ENCODE measurements at regions not wholly inside any gene's neighbourhood (a gene's known extent, or its start where the extent isn't known, plus 50 kb on each side); places are given as distances from the start of the nearest gene placed in this dataset.

DNA sequence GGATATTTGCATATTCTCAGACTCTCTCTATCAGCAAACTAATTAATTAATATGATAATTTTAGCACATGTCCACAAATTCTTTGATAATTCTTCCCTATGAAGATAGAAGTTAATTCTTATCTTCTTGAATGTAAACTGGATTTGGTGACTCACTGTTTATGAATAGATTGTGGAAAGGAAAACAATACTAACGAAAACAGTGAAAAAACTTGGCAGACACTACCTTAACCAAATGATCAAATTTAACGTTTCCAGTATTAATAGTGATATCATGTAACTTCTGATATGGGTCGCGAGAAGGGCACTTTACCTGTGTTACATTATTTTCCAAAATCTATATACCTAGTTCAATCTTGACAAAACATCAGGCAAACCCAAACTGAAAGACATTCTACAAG lies 401.0 kb downstream of the SI start:
- H3K4me3 Mint-ChIP-seq, result no peak overlapping the region
- no peaks in the 10 kb centered on the region for H3K36me3 Mint-ChIP-seq (ENCODE audit: low read depth)
- TF ChIP-seq CTCF (IDR thresholded peaks at IDR 0.05), result no peak
- H3K9me3 Mint-ChIP-seq, result no peaks in the 10 kb centered on the region
- DNase-seq, result no peak
- H3K27me3 Mint-ChIP-seq (ENCODE audit: low read depth, poor library complexity), result no peaks in the 10 kb centered on the region
- no peak overlapping the region for H3K27ac Mint-ChIP-seq
- H3K4me1 Mint-ChIP-seq, result no peaks in the 10 kb centered on the region

- Mint-ChIP-seq H3K4me3 (no peak overlapping the region), H3K27me3 (ENCODE audit: low read depth, poor library complexity) (no peaks in the 10 kb centered on the region), H3K4me1 (no peaks in the 10 kb centered on the region), H3K36me3 (ENCODE audit: low read depth) (no peaks in the 10 kb centered on the region), H3K9me3 (no peaks in the 10 kb centered on the region), H3K27ac (no peak overlapping the region)
- peak; percentile 34 for TF ChIP-seq CTCF (IDR thresholded peaks at IDR 0.05)
- DNase-seq, result no peak
These were observed 404.6 kb downstream of the SI start for GRCh38 chr3:164673738-164674137.

- Mint-ChIP-seq H3K27ac (no peak overlapping the region), H3K4me3 (no peak overlapping the region), H3K27me3 (ENCODE audit: low read depth, poor library complexity) (peaks cover 2% of the 10 kb centered on the region), H3K36me3 (ENCODE audit: low read depth) (no peaks in the 10 kb centered on the region), H3K4me1 (no peaks in the 10 kb centered on the region), H3K9me3 (no peaks in the 10 kb centered on the region)
- TF ChIP-seq CTCF (IDR thresholded peaks at IDR 0.05), result no peak
- DNase-seq, result no peak
These were observed 420.2 kb downstream of the SI start for GRCh38 chr3:164658125-164658524.

DNA sequence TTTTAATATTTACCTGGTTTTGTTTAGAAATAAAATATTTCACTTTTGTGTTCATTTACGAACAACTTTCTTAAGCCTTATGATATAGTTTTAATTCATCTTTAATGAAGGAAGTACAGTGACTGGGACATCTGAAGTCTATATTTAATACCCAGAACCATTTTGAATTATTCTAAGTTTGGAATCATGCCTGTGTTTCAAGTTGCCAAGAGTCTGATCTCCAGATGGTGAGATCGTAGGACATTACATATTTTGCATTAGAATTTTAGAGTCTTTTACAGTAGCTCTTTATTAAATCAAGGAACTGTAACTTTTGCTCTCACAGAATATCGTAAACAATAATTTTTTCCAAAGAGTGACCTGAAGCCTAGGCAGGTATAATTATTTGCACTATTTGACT lies 420.7 kb downstream of the SI start:
- DNase-seq, result no peak
- TF ChIP-seq CTCF (IDR thresholded peaks at IDR 0.05), result no peak
- no peaks in the 10 kb centered on the region for H3K9me3 Mint-ChIP-seq
- H3K27me3 Mint-ChIP-seq (ENCODE audit: low read depth, poor library complexity), result peaks cover 2% of the 10 kb centered on the region
- no peak overlapping the region for H3K4me3 Mint-ChIP-seq
- H3K36me3 Mint-ChIP-seq (ENCODE audit: low read depth), result no peaks in the 10 kb centered on the region
- H3K4me1 Mint-ChIP-seq, result no peaks in the 10 kb centered on the region
- no peak overlapping the region for H3K27ac Mint-ChIP-seq

- no peaks in the 10 kb centered on the region for H3K4me1 Mint-ChIP-seq
- H3K27ac Mint-ChIP-seq, result no peak overlapping the region
- H3K27me3 Mint-ChIP-seq (ENCODE audit: low read depth, poor library complexity), result peaks cover 5% of the 10 kb centered on the region
- TF ChIP-seq CTCF (IDR thresholded peaks at IDR 0.05), result no peak
- no peaks in the 10 kb centered on the region for H3K36me3 Mint-ChIP-seq (ENCODE audit: low read depth)
- DNase-seq, result no peak
- peaks cover 6% of the 10 kb centered on the region for H3K9me3 Mint-ChIP-seq
- no peak overlapping the region for H3K4me3 Mint-ChIP-seq
These were observed 422.8 kb downstream of the SI start for GRCh38 chr3:164655462-164655861.

GRCh38 chr3:164641071-164641470 lies 437.2 kb downstream of the SI start:
- no peak for TF ChIP-seq CTCF (IDR thresholded peaks at IDR 0.05)
- Mint-ChIP-seq H3K9me3 (no peaks in the 10 kb centered on the region), H3K27me3 (ENCODE audit: low read depth, poor library complexity) (peaks cover 3% of the 10 kb centered on the region), H3K4me1 (no peaks in the 10 kb centered on the region), H3K36me3 (ENCODE audit: low read depth) (no peaks in the 10 kb centered on the region), H3K4me3 (no peak overlapping the region), H3K27ac (no peak overlapping the region)
- no peak for DNase-seq

Measured in nephron progenitor cell (in vitro differentiated cells).